G401 (cell line): ENCODE measurements at regions not wholly inside any gene's neighbourhood (a gene's known extent, or its start where the extent isn't known, plus 50 kb on each side); places are given as distances from the start of the nearest gene placed in this dataset.

Experiments
- DNase-seq: peaks from one replicate; pipeline ENCODE4 v3.0.0-alpha.2; 2015; ENCODE audit warnings: low spot score
- in situ Hi-C: cut with HindIII; loops from 2 replicates; pipeline ENCODE4 v1.10.0; 2016; ENCODE audit warnings: low sequenced_read_pairs, mixed read lengths

DNA sequence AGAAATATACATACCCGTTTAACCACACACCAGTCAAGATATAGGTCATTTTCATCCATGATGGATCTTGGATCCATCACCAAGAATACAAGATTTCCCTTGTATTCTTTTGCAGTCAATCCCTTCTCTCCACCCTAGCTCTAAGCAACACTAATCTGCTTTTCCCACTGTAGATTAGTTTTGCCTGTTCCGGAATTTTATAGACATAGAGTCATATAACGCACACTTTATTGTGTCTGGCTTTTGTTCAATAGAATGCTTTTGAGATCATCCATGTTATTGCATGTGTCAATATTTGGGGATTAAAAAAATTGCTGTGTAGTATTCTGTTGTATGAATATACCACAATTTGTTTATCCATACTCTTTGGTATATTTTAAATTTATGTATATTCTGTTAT is 235.6 kb upstream of the BCOR start:
- in situ Hi-C loops = no loop called here
- no peak for DNase-seq

DNA sequence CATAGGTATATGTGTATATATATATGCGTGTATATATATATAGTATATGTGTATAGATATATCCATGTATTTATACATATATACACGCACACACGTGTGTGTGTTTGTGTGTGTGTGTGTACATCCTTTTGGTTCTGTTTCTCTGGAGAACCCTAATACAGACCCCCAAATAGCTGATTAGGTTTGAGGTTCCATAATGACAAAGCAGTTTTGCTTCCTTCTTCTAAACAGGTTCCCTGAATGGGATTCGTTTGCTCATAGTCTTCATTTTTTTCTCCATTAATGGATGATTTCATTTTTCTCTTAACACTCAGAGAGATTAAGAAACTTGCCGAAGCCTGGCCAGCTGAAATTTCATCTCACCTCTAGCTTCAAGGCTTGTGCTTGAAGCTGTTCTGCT is 234.0 kb upstream of the BCOR start:
- DNase-seq = no peak
- in situ Hi-C loops = no loop called here

DNA sequence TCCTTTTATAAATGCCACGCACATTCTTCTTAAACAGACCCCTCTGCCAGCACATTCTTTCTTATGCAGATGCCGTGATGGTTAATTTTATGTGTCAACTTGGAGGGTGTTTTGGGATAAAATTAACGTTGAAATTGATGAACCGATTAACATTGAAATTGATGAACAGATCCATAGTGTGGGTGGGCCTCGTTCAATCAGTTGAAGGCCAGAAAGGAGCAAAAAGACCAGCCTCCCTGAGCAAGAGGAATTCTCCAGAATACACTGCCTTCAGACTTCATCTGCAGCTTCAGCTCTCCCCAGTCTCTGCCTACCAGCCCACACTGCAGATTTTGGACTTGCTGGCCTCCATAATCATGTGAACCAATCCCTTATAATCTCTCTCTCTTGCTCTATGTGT is 233.6 kb upstream of the BCOR start:
- no peak for DNase-seq
- in situ Hi-C loops = no loop called here

DNA sequence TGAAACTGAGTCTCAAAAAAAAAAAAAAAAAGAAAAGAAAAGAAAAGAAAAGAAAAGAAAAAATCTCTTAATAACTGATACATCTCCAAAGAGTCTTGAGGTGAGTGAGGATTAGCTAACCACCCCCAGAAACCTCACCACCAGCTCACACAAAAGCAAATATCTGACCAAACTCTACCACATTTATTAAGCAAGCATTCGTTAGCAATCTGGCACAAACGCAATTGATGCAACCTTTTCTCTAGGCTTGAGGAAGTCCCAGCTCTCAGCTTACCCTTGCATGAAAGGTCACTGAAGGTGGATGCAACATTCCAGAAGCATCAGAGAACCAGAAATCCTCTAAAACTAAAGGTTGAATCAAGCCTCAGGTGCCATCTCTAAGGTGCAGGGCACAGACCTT is 231.9 kb upstream of the BCOR start:
- no peak for DNase-seq
- in situ Hi-C loops = no loop called here

DNA sequence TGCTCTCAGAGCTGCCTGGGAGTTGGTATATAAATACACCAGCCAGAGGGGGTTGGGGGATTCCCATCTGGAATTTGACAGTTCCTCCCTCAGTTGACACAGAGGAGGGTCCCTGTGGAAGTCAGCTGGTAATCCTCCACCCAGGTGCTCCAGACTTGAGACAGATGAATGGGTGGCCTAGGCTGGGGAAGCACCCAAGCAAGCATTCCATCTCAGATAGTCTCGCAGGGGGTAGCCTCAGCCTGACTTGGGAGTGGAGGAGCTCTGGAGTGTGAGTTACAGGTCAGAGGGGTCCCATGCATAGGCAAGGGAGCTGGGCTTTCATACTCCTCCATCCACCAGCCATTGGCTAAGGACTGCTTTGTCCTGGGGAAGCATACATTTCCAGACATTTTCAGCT is 229.3 kb upstream of the BCOR start:
- DNase-seq = no peak
- in situ Hi-C loops = no loop called here

DNA sequence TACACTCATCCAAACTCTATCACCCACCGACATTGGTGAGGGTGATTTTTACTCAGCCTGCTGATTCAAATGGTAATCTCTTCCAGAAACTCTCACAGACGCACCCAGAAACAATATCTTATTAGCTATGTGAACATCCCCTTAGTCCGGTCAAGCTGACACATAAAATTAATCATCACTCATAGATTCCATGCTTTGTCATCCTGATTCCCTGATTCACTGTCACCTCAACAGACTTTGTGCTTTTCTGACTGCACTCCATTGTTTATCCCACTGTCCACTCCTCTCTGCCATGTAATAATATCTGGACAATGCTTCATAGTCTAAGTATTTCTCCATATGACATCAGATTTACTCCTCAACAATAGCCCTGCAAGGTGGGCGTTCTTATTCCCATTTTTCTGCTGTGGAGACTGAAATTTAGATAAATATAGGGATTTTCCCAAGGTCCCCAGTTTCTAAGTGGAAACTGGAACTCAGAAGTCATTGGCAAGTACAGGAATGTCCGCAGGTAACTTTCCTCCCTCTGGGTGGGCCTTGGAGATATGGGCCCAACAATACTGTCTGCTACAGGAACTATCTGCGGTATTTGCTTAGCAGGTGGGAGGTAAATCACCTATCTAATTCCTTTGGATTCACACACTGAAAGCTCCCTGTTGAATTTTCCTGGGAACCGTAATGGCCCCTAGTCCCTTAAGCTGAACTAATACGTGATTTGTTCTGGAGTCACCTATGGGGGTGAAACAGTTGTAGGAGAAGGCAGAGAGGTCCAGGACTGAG is 228.6 kb upstream of the BCOR start:
- no peak for DNase-seq
- in situ Hi-C loops = no loop called here

DNA sequence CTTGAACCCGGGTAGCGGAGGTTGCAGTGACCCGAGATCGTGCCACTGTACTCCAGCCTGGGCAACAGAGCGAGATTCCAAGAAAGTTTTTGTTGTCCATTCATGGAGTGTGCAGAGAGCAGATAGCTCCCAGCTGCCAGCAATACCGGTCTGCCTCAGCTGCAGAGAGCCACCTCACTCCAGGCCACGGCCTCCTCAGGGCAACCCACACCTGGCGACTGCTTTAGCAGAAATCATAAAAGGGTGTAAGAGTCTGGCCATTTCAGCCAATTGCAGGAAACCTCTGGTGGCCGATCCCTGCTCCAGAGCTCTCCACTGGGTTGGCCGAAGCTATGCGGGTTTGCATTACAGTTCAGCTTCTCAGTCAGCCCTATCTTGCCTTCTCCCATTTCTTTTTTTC is 227.4 kb upstream of the BCOR start:
- DNase-seq = no peak
- in situ Hi-C loops = no loop called here

DNA sequence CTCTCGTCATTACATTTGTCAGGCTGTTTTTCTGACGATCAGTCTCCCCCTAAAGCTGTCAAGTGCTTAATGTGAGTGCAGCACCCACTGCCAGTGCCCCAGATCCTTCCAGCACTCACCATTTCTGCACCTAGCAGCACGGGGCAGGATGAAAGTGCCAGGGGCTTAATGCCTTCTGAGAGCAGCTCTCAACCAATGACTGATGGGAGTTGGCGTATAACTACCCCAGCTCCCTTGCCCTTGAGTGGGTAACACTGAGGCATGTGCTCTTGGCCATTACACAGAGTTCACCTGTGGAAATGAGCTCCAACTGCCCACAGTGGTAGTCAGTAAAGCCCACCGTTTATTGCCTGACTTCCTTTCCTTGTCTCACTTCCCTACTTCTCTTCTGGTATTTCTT is 226.2 kb upstream of the BCOR start:
- no peak for DNase-seq
- in situ Hi-C loops = no loop called here

DNA sequence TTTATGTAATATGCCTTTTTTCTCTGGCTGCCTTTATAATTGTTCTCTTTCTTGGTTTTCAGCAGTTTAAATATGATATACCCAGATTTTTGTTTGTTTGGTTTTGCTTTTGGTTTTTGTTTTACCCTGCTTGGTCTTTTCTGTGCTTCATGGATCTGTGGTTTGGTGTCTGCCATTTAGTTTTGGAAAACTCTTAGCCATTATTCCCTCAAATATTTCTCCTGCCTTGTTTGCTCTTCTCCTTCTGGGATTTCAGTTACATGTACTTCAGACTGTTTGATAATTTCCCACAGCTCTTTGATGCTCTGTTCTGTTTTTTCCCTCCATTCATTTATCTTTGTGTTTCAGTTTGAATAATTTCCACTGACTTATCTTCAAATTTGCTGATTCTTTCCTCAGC is 223.1 kb upstream of the BCOR start:
- no peak for DNase-seq
- in situ Hi-C loops = no loop called here

DNA sequence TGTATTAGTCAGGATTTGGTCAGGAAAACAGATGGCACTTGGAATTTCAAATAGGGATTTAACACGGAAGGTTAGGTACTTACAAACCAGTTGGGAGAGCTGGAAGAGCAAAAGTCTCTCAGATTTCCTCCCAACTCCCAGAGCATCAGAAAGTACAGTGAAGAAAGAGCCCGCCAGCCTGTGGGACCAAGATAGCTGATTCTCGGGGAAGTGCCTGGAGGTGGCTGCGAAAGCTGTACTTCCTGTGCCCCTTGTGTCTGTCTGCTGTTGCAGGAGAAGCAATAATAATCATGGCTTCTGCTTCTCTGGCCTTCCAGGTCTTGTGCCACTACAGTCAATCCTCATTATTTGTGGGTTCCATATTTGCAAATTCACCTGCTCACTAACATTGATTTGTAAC is 221.0 kb upstream of the BCOR start:
- DNase-seq = no peak
- in situ Hi-C loops = no loop called here

DNA sequence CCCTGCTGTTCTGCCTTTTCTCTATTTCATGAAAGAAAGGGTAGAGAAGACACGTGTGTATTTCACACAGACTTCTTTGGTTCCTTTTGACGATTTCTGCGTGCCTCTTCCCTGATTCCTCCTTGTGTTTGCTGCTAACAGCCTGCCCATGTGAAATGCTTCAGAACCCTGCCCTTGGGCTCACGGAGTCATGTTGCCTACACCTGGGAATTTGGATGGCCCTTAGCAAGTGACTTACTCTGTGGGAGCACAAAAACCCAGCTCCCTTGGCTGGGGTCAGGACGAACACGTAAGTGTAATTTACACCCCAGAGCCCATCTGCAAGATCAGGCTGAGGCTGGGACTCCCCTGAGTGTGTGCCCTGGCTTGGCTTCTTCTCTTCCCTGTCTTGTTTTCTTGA is 220.3 kb upstream of the BCOR start:
- in situ Hi-C loops = no loop called here
- no peak for DNase-seq

DNA sequence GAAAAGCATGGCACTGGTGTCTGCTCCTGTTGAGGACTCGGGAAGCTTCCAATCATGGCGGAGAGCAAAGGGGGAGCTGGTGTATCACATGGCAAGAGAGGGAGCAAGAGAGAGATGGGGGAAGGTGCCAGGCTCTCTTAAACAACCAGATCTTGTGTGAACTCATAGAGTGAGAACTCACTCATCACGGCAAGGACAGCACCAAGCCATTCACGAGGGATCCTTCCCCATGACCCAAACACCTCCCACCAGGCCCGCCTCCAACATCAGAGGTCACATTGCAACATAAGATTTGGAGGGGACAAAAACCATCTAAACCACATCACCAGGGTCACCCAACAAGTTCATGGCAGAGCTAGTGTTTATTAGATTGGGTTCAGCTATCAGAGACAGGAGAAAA is 218.7 kb upstream of the BCOR start:
- in situ Hi-C loops = no loop called here
- no peak for DNase-seq

DNA sequence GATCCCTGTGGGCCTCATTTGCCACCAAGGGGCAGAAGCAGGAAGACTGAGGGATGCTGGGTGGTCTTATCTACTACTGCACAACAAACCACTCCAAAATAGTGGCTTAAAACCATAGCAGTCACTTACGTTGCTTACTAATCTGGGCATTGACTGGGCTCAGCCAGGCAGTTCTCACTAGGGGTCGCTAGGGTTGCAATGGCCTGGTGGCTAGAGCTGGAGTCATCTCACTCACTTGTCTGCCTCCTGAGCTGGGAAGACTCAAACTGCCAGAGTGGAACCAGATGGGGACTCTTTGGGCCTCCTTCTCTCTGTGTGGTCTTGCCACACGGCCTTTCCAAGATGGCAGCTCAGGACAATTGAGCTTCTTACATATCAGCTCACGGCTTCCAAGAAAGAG is 216.3 kb upstream of the BCOR start:
- in situ Hi-C loops = no loop called here
- DNase-seq = no peak

DNA sequence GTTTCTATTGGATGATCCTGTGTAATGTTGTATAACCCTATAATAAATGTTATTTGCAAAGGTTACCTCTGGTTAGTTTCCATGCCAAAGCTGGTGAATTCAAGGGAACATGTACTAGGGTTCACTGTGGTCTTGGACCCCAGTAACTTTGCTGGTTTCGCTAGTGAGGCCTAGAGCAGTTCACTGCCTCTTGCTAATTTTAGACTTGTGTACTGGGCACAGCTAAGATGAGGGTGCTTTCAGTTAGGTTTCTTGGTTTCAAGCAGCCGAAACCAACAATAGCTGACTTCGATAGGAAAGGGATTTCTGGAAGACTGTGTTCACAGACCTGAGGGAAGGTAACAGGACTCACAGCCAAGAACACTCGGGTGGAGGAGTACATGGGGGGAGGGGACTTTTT is 215.5 kb upstream of the BCOR start:
- in situ Hi-C loops = no loop called here
- DNase-seq = no peak

DNA sequence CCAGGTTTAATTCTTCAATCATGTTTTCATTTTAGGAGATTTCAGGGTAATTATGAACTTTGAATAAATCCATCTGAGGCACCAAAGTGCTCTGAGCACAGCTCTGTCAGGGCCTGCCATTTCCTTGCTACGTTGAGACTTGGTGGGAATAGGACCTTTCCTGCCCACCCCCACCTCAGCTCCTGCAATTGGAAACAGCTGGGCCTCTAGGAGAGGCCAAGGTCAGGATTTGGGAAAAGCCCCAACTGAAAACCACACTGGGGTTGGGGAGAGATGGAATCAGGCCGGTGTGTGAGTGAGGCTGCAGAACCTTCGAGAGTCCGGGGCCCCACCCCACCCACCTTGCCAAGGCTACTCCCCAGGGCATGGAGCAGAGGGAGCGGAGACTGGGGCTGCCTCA is 212.7 kb upstream of the BCOR start:
- DNase-seq = no peak
- in situ Hi-C loops = no loop called here

DNA sequence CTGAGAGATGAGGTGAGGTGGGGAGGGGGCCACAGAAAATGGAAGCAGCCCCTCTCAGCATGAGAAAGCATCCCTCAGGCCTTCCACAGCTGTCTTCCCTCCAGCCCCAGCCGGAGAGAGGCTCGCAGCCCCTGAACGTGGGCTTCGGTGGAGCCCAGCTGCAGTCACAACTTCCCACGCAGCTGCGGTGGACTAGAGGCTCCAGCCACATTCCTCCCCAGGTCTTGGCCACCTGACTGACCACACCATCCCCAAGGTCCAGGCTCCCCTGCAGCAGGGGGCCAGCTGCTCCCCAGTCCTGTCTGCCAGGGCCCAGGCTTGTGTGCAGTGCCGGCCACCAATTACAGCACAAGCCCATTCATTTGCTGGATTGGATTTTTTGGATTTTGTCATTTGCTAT is 212.3 kb upstream of the BCOR start:
- in situ Hi-C loops = no loop called here
- no peak for DNase-seq

DNA sequence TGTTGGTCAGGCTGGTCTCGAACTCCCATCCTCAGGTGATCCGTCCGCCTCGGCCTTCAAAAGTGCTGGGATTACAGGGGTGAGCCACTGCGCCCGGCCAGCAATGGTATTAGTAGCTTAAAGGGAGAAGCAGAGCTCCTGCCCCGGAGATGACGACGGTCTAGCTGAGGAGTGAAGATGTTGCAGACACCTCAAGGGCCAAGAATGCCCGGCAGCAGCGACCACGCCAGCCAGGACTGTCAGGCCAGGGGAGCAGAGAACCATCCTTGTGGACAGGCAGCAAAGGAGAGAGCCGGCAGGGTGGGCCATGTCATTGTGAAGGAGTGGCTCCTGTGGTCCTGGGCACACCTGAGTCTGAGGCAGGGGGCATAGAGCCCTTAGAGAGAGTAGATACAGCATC is 210.1 kb upstream of the BCOR start:
- in situ Hi-C loops = no loop called here
- DNase-seq = no peak

DNA sequence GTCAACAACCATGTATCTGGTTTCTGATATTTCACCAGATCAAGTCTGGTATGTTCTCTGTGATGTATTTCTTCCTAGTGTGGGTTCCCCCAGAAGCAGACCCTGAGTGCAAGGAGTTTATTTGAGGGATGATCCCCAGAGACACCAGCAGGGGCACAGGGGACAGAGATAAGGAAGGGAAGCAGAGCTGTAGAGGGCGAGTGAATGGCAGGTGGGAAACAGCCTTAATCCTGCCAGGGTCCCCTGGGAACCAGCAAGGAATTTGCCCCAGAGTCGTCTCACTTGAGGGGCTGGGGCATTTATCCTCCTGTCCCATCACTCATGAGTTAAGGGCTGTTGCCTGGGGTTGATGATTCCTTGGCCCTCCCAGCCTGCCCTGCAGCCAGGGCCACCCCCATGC is 206.4 kb upstream of the BCOR start:
- in situ Hi-C loops = no loop called here

DNA sequence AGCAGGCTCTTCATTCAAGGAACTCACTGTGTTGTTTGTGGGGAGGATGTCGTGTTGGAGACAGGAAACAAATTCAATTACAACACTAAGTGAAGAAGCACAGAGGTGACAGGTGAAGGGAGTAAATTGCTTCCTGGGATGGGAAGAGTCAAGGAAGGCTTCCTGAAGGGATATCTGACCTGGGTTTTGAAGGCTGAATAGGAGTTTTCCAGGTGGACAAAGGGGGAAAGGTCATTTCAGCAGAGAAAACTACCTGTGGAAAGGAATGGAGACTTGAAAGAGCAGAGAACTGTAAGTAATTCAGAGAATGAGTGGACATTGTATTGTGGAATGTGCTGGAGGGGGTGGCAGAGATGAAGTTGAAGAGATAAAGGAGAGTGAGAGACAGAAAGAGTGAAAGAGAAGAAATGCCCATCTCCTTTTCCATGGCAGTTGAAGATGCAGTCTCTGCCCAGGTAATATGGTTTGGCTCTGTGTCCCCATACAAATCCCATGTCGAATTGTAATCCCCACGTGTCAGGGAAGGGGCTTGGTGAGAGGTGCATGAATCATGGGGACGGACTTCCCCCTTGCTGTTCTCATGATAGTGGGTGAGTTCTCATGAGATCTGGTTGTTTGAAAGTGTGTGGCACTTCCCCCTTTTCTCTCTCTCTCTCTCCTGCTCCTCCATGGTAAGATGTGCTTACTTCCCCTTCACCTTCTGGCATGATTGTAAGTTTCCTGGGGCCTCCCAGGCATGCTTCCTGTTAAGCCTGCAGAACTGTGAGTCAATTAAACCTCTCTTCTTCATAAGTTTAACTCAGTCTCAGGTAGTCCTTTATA is 205.7 kb upstream of the BCOR start:
- DNase-seq = no peak
- in situ Hi-C loops = no loop called here

More for the DNA sequence above, 206.4 kb upstream of the BCOR start:
- no peak for DNase-seq

DNA sequence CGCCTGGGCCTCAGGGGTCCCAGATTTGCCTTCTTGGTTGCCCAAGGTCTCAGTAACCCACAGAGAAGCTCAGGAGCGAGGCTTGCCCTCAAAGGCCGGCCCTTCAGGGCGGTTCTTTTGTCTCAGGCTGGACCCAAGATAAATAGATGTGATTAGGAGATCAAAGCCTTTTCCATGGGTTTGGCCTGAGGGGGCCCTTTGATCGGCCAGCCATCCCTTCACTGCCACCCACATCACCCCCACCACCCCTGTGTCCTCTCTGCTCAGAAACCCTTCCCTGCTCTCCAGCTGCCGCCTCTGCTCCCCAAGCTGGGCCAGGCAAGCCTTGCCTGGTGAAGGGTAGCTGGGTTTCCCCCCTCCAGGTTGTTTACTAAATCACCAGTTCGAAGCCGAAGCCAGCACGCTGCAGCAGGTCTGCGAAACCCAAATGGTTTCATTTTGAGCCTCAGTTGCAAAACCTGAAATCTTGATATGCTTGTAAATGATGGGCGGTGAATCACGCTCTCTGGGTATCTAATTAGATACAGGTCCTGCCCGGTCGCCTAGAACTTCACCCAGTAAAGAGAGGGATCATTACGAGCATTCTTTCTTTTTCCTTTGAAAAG is 202.6 kb upstream of the BCOR start:
- in situ Hi-C loops = no loop called here
- DNase-seq = no peak

DNA sequence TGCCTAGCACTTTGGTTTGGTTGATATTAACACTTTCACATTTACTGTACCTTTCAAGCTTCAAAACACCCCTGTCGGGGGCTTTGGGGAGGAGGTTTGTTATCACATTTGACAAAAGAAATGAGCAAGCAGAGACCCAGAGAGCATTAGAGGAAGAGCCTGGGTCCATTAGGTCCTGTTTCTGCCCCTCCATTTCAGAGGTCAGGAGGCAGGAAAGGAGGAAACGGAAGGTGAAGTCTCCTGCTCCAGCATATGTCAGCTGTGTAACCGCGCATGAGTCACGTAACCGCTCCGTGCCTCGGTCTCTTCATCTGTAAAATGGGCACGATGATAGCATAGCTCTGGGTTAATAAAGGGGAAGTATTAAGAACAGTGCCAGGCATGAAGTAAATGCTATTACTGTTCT is 201.9 kb upstream of the BCOR start:
- in situ Hi-C loops = no loop called here
- no peak for DNase-seq
